NB4 (cell line): ENCODE measurements at regions not wholly inside any gene's neighbourhood (a gene's known extent, or its start where the extent isn't known, plus 50 kb on each side); places are given as distances from the start of the nearest gene placed in this dataset.

ENCODE experiments used
- DNase-seq: peaks from one replicate; pipeline ENCODE4 v3.0.0; 2010; ENCODE audit warnings: low read depth
- H3K4me3 ChIP-seq: one replicate; pipeline ENCODE4 v1.5.1; 2011; ENCODE audit warnings: mild to moderate bottlenecking, low read depth, low read length, moderate library complexity
- CTCF ChIP-seq: IDR thresholded peaks from one replicate; pipeline ENCODE4 v1.5.1; 2012; ENCODE audit warnings: low read depth, low read length
- MAX ChIP-seq: IDR thresholded peaks from 2 replicates; pipeline ENCODE4 v1.6.1; 2011; ENCODE audit warnings: low read depth, low read length
- MYC ChIP-seq: IDR thresholded peaks from 2 replicates; pipeline ENCODE4 v1.6.1; 2011; ENCODE audit warnings: low read depth, low read length
- POLR2A ChIP-seq: IDR thresholded peaks from 2 replicates; pipeline ENCODE4 v1.6.1; 2011; ENCODE audit warnings: mild to moderate bottlenecking; ENCODE audit not compliant: insufficient read length; ENCODE audit errors: extremely low read depth

- TF ChIP-seq CTCF: no peak
- no peak for TF ChIP-seq MAX
- TF ChIP-seq POLR2A: no peak
- TF ChIP-seq MYC: no peak
- no peak overlapping the region for H3K4me3 ChIP-seq
- DNase-seq: no peak
These were observed 570.7 kb downstream of the HTR1B start for GRCh38 chr6:76892542-76892941.

- no peak overlapping the region for H3K4me3 ChIP-seq
- no peak for TF ChIP-seq CTCF
- no peak for TF ChIP-seq MYC
- no peak for TF ChIP-seq MAX
- TF ChIP-seq POLR2A: no peak
- DNase-seq: no peak
These were observed 574.9 kb downstream of the HTR1B start for GRCh38 chr6:76888351-76888750.

GRCh38 chr6:76886900-76887299 is 576.4 kb downstream of the HTR1B start:
- no peak for TF ChIP-seq MAX
- TF ChIP-seq POLR2A: no peak
- TF ChIP-seq MYC: no peak
- TF ChIP-seq CTCF: no peak
- no peak for DNase-seq

DNA sequence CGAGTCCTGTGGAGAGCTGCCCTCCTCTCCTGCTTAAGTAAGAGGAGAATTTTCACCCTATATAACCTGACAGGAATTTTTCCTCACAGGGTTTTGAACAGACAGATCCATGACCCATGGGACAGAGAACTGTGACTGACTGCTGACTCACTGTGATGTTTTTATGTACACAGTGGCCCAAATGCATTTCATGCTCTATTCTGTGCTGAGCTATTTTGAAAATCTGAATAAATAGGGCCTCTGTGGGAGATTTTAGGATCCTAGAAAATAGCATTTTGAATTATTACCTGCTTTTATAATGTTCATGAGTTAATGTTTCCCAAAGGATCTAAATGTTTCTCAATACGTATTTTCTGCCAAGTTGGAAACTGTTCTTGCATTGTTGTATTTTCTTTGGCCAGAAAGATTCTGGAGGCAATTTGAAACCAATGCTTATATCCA is 577.4 kb downstream of the HTR1B start:
- TF ChIP-seq POLR2A (no peak), MYC (no peak), CTCF (no peak), MAX (no peak)
- no peak for DNase-seq

More at GRCh38 chr6:76886900-76887299, 576.4 kb downstream of the HTR1B start:
- H3K4me3 ChIP-seq: no peak overlapping the region

GRCh38 chr6:76881414-76881813 is 581.9 kb downstream of the HTR1B start:
- DNase-seq: no peak
- TF ChIP-seq MAX (no peak), POLR2A (no peak), CTCF (no peak), MYC (no peak)
- no peak overlapping the region for H3K4me3 ChIP-seq

More for the DNA sequence above, 577.4 kb downstream of the HTR1B start:
- H3K4me3 ChIP-seq: no peak overlapping the region
